ENCODE measurements at regions not wholly inside any gene's neighbourhood (a gene's known extent, or its start where the extent isn't known, plus 50 kb on each side); places are given as distances from the start of the nearest gene placed in this dataset.

DNA sequence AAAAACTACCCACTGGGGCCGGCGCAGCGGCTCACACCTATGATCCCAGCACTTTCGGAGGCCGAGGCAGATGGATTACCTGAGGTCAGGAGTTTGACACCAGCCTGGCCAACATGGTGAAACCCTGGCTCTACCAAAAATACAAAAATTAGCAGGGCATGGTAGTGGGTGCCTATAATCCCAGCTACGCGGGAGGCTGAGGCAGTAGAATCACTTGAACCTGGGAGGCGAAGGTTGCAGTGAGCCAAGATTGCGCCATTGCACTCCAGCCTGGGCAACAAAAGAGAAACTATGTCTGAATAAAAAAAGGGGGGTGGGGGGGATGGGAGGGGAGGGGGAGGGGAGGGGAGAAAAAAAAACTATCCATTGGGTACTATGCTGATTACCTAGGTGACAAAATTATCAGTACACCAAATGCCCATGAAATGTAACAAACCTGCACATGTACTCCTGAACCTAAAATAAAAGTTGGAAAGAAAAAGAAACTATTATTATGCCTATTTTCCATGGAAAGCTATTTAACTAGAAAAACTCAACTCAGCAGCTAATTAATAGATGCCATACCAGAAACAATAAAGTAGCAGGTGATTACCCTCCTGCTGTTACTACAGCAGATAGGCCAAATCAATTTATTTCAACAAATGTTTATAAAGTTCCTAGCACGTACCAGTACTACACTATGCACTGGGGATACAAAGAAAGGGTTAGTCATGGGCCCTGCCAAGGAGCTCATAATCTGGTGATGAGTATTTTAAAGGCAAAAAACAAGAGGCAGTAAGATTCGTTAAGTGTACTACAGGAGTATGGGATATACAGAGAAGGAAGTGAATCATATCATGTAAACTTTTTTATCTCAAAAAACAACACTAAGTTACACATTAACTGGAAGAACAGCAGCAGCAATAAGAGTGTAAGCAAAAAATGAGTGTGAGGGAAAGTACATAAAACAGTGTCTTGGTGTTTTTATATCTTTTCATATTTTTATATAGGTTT is 112.8 kb upstream of the SLC39A10 start:
- Mint-ChIP-seq H3K27me3 (ENCODE audit: low read depth) (no peaks in the 10 kb centered on the region), H3K9me3 (peaks cover 31% of the 10 kb centered on the region), H3K4me3 (ENCODE audit: low read depth) (peak overlapping the region; percentile 43), H3K27ac (peak overlapping the region; percentile 71), H3K4me1 (ENCODE audit: low read depth) (peaks cover 57% of the 10 kb centered on the region), H3K36me3 (ENCODE audit: low read depth) (peaks cover 41% of the 10 kb centered on the region)
- DNase-seq (ENCODE audit: low spot score) = no peak
- intact Hi-C loops (cut with micrococcal nuclease) = loop anchor here (1.0 kb wide), 4 partner anchors 8 to 116 kb away; no protein-coding TSS in a partner anchor

- peak overlapping the region; percentile 38 for H3K4me3 Mint-ChIP-seq (ENCODE audit: low read depth)
- H3K27ac Mint-ChIP-seq = peak overlapping the region; percentile 71
- intact Hi-C loops (cut with micrococcal nuclease) = no loop called here
- H3K36me3 Mint-ChIP-seq (ENCODE audit: low read depth) = peaks cover 40% of the 10 kb centered on the region
- no peak for DNase-seq (ENCODE audit: low spot score)
- H3K27me3 Mint-ChIP-seq (ENCODE audit: low read depth) = no peaks in the 10 kb centered on the region
- peaks cover 58% of the 10 kb centered on the region for H3K4me1 Mint-ChIP-seq (ENCODE audit: low read depth)
- H3K9me3 Mint-ChIP-seq = peaks cover 24% of the 10 kb centered on the region
Observed at GRCh38 chr2:195543063-195543462, 114.0 kb upstream of the SLC39A10 start.

DNA sequence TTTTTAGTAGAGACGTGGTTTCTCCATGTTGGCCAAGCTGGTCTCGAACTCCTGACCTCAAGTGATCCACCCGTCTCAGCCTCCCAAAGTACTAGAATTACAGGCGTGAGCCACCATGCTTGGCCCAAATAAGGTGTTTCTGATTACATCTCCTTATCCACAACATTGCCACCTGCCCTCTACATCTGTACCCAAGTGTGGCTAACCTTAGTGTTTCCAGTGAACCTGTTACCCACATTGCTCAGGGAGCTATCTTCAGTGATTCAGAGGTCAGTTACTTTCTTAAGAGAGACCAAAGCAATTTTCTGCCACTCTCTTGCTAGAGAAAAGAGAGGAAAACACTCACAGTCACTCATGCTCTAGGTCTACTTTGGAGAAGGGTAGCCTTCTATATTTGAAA is 115.0 kb upstream of the SLC39A10 start:
- H3K27ac Mint-ChIP-seq = peak overlapping the region; percentile 57
- H3K36me3 Mint-ChIP-seq (ENCODE audit: low read depth) = peaks cover 39% of the 10 kb centered on the region
- H3K9me3 Mint-ChIP-seq = peaks cover 22% of the 10 kb centered on the region
- peaks cover 67% of the 10 kb centered on the region for H3K4me1 Mint-ChIP-seq (ENCODE audit: low read depth)
- no peak for DNase-seq (ENCODE audit: low spot score)
- intact Hi-C loops (cut with micrococcal nuclease) = no loop called here
- no peaks in the 10 kb centered on the region for H3K27me3 Mint-ChIP-seq (ENCODE audit: low read depth)
- no peak overlapping the region for H3K4me3 Mint-ChIP-seq (ENCODE audit: low read depth)

- Mint-ChIP-seq H3K36me3 (ENCODE audit: low read depth) (peaks cover 28% of the 10 kb centered on the region), H3K4me1 (ENCODE audit: low read depth) (peaks cover 85% of the 10 kb centered on the region), H3K27ac (peak overlapping the region; percentile 80), H3K9me3 (peaks cover 19% of the 10 kb centered on the region), H3K27me3 (ENCODE audit: low read depth) (no peaks in the 10 kb centered on the region), H3K4me3 (ENCODE audit: low read depth) (no peak overlapping the region)
- intact Hi-C loops (cut with micrococcal nuclease) = loop anchor here (5.0 to 10.0 kb wide), 7 partner anchors 38 to 1386 kb away; partner anchors contain the start of genes DNAH7, PGAP1 and STK17B
- DNase-seq (ENCODE audit: low spot score) = no peak
Observed at GRCh38 chr2:195538937-195539336, 118.1 kb upstream of the SLC39A10 start.

DNA sequence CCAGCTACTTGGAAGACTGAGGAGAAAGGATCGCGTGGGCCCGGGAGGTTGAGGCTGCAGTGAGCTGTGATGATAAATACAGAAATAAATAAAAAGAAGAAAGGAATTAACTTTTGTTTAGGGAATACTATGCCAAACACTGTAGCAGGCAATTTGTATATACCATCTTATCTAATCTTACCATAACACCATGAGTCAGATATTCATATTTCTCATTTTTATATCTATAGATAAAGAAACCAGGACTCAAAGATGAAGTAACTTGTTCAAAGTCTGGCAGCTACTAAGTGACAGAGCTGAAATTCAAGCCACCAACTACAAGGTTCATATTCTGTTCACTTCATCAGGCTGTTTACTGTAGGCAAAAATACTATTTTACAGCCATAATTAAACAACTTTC is 119.2 kb upstream of the SLC39A10 start:
- H3K4me1 Mint-ChIP-seq (ENCODE audit: low read depth) = peaks cover 83% of the 10 kb centered on the region
- no peak overlapping the region for H3K27ac Mint-ChIP-seq
- no peak for DNase-seq (ENCODE audit: low spot score)
- intact Hi-C loops (cut with micrococcal nuclease) = loop anchor here (2.0 to 10.0 kb wide), 8 partner anchors 39 to 1387 kb away; partner anchors contain the start of genes DNAH7, PGAP1 and STK17B
- no peak overlapping the region for H3K4me3 Mint-ChIP-seq (ENCODE audit: low read depth)
- peaks cover 27% of the 10 kb centered on the region for H3K36me3 Mint-ChIP-seq (ENCODE audit: low read depth)
- no peaks in the 10 kb centered on the region for H3K27me3 Mint-ChIP-seq (ENCODE audit: low read depth)
- peaks cover 19% of the 10 kb centered on the region for H3K9me3 Mint-ChIP-seq

DNA sequence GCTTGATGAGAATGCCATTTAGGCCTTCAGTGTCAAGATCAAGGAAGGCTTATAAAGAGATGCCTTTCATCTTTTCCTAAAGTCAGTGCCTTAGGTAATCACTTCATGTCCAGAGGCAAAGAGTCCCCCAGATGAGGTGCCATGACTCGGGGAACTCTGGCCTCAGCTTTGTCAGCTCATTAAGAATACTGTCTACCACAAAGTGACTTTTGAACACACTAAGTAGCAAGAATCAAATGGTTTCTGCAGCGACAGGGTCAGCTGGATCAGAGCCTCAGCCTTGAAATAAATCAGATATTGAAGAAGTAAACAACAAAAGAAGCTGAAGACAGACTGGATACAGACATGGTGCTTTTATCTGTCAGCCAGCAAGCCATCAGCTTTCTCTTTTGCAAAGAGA is 120.1 kb upstream of the SLC39A10 start:
- H3K27ac Mint-ChIP-seq = peak overlapping the region; percentile 40
- no peaks in the 10 kb centered on the region for H3K27me3 Mint-ChIP-seq (ENCODE audit: low read depth)
- H3K4me3 Mint-ChIP-seq (ENCODE audit: low read depth) = peak overlapping the region; percentile 32
- intact Hi-C loops (cut with micrococcal nuclease) = loop anchor here (1.0 to 10.0 kb wide), 12 partner anchors 7 to 1388 kb away; partner anchors contain the start of genes DNAH7, PGAP1 and STK17B
- H3K4me1 Mint-ChIP-seq (ENCODE audit: low read depth) = peaks cover 86% of the 10 kb centered on the region
- peaks cover 21% of the 10 kb centered on the region for H3K36me3 Mint-ChIP-seq (ENCODE audit: low read depth)
- no peak for DNase-seq (ENCODE audit: low spot score)
- H3K9me3 Mint-ChIP-seq = peaks cover 17% of the 10 kb centered on the region

GRCh38 chr2:195535911-195536522 is 121.0 kb upstream of the SLC39A10 start:
- Mint-ChIP-seq H3K4me3 (ENCODE audit: low read depth) (peak overlapping the region; percentile 41), H3K27me3 (ENCODE audit: low read depth) (no peaks in the 10 kb centered on the region), H3K36me3 (ENCODE audit: low read depth) (peaks cover 21% of the 10 kb centered on the region), H3K27ac (peak overlapping the region; percentile 77), H3K4me1 (ENCODE audit: low read depth) (peaks cover 89% of the 10 kb centered on the region), H3K9me3 (peaks cover 15% of the 10 kb centered on the region)
- DNase-seq (ENCODE audit: low spot score) = peak; percentile 80
- intact Hi-C loops (cut with micrococcal nuclease) = loop anchor here (1.0 to 10.0 kb wide), 12 partner anchors 8 to 1389 kb away; partner anchors contain the start of genes DNAH7, PGAP1 and STK17B

GRCh38 chr2:195534971-195535370 is 122.1 kb upstream of the SLC39A10 start:
- H3K27ac Mint-ChIP-seq = peak overlapping the region; percentile 86
- DNase-seq (ENCODE audit: low spot score) = no peak
- no peaks in the 10 kb centered on the region for H3K27me3 Mint-ChIP-seq (ENCODE audit: low read depth)
- peaks cover 15% of the 10 kb centered on the region for H3K9me3 Mint-ChIP-seq
- peaks cover 25% of the 10 kb centered on the region for H3K36me3 Mint-ChIP-seq (ENCODE audit: low read depth)
- intact Hi-C loops (cut with micrococcal nuclease) = loop anchor here (1.0 to 10.0 kb wide), 8 partner anchors 42 to 1390 kb away; partner anchors contain the start of genes DNAH7, PGAP1, SLC39A10 and STK17B
- peaks cover 86% of the 10 kb centered on the region for H3K4me1 Mint-ChIP-seq (ENCODE audit: low read depth)
- peak overlapping the region; percentile 70 for H3K4me3 Mint-ChIP-seq (ENCODE audit: low read depth)

GRCh38 chr2:195533771-195534642 is 123.0 kb upstream of the SLC39A10 start:
- intact Hi-C loops (cut with micrococcal nuclease) = loop anchor here (1.0 to 10.0 kb wide), 6 partner anchors 123 to 1391 kb away; partner anchors contain the start of genes DNAH7, PGAP1, SLC39A10 and STK17B
- peak; percentile 51 for DNase-seq (ENCODE audit: low spot score)
- Mint-ChIP-seq H3K36me3 (ENCODE audit: low read depth) (peaks cover 26% of the 10 kb centered on the region), H3K4me3 (ENCODE audit: low read depth) (peak overlapping the region; percentile 70), H3K4me1 (ENCODE audit: low read depth) (peaks cover 80% of the 10 kb centered on the region), H3K27ac (peak overlapping the region; percentile 86), H3K9me3 (peaks cover 17% of the 10 kb centered on the region), H3K27me3 (ENCODE audit: low read depth) (no peaks in the 10 kb centered on the region)

DNA sequence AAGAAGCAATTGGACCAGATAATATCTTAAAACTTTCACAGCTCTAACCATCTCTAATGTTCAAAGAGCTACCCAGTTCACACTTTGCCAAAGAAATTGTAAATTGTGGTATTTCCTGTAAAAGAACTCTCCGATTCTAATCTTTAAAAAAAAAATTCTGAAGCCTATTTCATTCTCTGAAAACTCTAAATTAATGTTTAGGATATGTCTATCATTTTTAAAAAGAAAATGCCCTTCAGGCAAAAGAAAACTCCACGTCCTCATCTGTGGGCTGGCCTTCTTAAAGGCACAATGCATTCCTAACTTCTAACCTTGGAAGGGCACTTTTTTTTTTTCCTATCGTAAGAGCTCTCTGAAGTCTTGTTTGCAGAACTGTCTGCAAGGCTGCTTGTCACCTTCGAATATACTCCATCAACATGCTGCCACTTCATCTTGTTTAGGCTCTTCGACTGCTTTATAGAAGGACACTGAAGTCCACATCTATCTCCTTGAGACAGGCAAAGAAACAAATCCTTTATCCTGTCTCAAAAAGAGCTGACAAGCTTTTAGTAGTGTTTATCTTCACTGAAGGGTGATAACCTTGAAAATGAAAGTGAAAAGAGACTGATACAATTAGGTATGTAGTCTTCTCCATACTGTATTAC is 124.3 kb upstream of the SLC39A10 start:
- H3K4me1 Mint-ChIP-seq (ENCODE audit: low read depth) = peaks cover 68% of the 10 kb centered on the region
- no peak for DNase-seq (ENCODE audit: low spot score)
- no peaks in the 10 kb centered on the region for H3K27me3 Mint-ChIP-seq (ENCODE audit: low read depth)
- intact Hi-C loops (cut with micrococcal nuclease) = loop anchor here (10.0 kb wide), 5 partner anchors 532 to 1392 kb away; partner anchors contain the start of genes DNAH7, PGAP1 and STK17B
- peaks cover 18% of the 10 kb centered on the region for H3K36me3 Mint-ChIP-seq (ENCODE audit: low read depth)
- peak overlapping the region; percentile 84 for H3K27ac Mint-ChIP-seq
- H3K9me3 Mint-ChIP-seq = peaks cover 16% of the 10 kb centered on the region
- peak overlapping the region; percentile 77 for H3K4me3 Mint-ChIP-seq (ENCODE audit: low read depth)

GRCh38 chr2:195532255-195532627 is 124.8 kb upstream of the SLC39A10 start:
- Mint-ChIP-seq H3K4me1 (ENCODE audit: low read depth) (peaks cover 63% of the 10 kb centered on the region), H3K36me3 (ENCODE audit: low read depth) (peaks cover 21% of the 10 kb centered on the region), H3K27ac (peak overlapping the region; percentile 84), H3K27me3 (ENCODE audit: low read depth) (no peaks in the 10 kb centered on the region), H3K9me3 (peaks cover 16% of the 10 kb centered on the region), H3K4me3 (ENCODE audit: low read depth) (peak overlapping the region; percentile 77)
- no peak for DNase-seq (ENCODE audit: low spot score)
- intact Hi-C loops (cut with micrococcal nuclease) = loop anchor here (10.0 kb wide), 5 partner anchors 533 to 1393 kb away; partner anchors contain the start of genes DNAH7, PGAP1 and STK17B
